ENCODE measurements at regions not wholly inside any gene's neighbourhood (a gene's known extent, or its start where the extent isn't known, plus 50 kb on each side); places are given as distances from the start of the nearest gene placed in this dataset.

DNA sequence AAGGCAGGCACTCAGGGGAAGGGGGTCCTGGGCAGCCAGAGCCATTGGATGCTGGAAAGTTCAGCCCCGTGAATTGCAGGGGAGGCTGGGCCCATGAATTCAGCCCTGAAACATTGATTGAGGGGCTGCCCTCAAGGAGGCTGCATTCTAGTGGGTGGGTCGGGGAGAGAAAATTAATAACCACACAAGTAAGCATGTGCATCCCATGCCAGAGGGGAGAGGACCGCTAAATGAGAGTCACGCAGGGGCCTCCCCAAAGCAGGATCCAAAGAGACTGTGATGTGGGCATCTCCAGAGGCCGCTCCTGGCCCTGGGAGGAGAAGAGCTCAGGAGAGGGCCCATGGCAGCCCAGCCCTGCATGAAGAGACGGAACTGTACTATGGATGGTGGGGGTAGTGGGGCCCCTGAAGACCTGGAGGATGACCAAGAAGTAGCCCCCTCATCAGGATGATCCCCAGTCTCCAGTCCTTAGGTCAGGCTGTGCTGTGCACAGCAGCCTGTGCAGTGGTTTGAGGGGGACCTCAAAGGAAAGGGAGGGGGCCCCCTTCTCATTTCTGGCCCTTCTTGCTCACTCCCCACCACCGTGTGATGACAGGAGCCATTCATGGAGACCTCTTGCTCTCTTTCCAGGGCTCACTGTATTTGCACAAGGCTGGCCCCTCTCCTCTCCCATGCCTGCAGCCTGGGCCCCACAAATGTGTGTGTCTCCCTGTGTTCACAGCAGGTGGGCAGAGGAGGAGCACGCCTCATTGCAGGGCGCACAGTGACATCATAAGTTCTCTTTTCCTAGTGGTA lies 233.6 kb upstream of the IRX1 start:
- DNase-seq (ENCODE audit: low spot score) = no peak
- TF ChIP-seq, protein P1, sequence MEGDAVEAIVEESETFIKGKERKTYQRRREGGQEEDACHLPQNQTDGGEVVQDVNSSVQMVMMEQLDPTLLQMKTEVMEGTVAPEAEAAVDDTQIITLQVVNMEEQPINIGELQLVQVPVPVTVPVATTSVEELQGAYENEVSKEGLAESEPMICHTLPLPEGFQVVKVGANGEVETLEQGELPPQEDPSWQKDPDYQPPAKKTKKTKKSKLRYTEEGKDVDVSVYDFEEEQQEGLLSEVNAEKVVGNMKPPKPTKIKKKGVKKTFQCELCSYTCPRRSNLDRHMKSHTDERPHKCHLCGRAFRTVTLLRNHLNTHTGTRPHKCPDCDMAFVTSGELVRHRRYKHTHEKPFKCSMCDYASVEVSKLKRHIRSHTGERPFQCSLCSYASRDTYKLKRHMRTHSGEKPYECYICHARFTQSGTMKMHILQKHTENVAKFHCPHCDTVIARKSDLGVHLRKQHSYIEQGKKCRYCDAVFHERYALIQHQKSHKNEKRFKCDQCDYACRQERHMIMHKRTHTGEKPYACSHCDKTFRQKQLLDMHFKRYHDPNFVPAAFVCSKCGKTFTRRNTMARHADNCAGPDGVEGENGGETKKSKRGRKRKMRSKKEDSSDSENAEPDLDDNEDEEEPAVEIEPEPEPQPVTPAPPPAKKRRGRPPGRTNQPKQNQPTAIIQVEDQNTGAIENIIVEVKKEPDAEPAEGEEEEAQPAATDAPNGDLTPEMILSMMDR (IDR thresholded peaks at IDR 0.05) = no peak

DNA sequence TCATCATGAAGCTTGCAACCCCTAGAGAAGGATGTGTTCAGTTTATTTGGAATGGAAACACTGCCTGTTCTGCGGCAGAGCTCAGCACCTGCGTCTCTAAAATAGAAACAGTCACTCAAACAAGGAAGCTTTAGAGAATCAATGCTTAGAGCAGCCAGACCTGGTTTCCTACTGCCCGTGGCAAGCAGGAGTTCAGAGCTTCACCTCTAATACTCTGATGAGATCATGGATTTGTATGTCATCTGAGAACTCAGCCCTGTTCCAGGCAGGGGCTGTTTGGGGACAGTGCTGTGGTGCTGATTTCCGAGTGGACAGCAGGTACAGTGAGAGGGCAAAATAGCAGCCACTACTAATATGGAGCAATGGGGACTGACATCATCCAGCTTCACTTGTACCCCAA lies 236.0 kb upstream of the IRX1 start:
- no peaks in the 10 kb centered on the region for H3K9me3 ChIP-seq
- no peaks in the 10 kb centered on the region for H3K27me3 ChIP-seq (replicated peaks; ENCODE audit: insufficient read depth)
- H3K27ac ChIP-seq = no peak overlapping the region
- TF ChIP-seq, protein P1 (IDR thresholded peaks at IDR 0.05) = no peak
- no peak overlapping the region for H3K4me3 ChIP-seq
- no peak for DNase-seq (ENCODE audit: low spot score)
- ATAC-seq (ENCODE audit: insufficient number of reproducible peaks, low FRiP score, low read depth) = no peak
- no peaks in the 10 kb centered on the region for H3K36me3 ChIP-seq
- H3K4me1 ChIP-seq (ENCODE audit: control insufficient read depth in 1 of 2, low read depth in 2 of 2) = no peaks in the 10 kb centered on the region

More for the DNA sequence above, 233.6 kb upstream of the IRX1 start:
- H3K27ac ChIP-seq = no peak overlapping the region
- ATAC-seq (ENCODE audit: insufficient number of reproducible peaks, low FRiP score, low read depth) = no peak
- no peaks in the 10 kb centered on the region for H3K36me3 ChIP-seq
- no peak overlapping the region for H3K4me3 ChIP-seq
- H3K4me1 ChIP-seq (ENCODE audit: control insufficient read depth in 1 of 2, low read depth in 2 of 2) = no peaks in the 10 kb centered on the region
- H3K27me3 ChIP-seq (replicated peaks; ENCODE audit: insufficient read depth) = no peaks in the 10 kb centered on the region
- H3K9me3 ChIP-seq = no peaks in the 10 kb centered on the region

DNA sequence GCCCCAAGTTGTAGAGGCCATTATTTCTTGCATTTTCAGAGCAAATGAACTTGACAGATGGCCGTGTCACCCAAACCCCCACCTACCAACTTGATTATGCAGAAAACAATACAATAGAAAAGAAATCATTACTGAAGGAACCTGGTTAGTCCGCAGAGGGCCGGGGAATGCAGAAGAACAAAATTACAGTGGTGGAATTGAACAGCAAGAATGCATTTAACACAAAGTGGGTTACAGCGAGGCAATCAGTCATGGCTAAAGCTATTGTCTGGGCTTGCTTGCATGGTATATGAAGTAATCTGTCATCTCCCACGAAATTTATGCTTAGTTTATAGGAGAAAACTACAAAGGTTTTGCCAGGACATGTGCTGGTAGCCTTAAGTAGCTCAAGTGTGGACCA lies 238.3 kb upstream of the IRX1 start:
- TF ChIP-seq, protein P1 (IDR thresholded peaks at IDR 0.05) = no peak
- no peak for DNase-seq (ENCODE audit: low spot score)
- ATAC-seq (ENCODE audit: insufficient number of reproducible peaks, low FRiP score, low read depth) = no peak
- no peaks in the 10 kb centered on the region for H3K27me3 ChIP-seq (replicated peaks; ENCODE audit: insufficient read depth)
- H3K9me3 ChIP-seq = no peaks in the 10 kb centered on the region
- H3K36me3 ChIP-seq = no peaks in the 10 kb centered on the region
- no peak overlapping the region for H3K27ac ChIP-seq
- H3K4me3 ChIP-seq = no peak overlapping the region
- no peaks in the 10 kb centered on the region for H3K4me1 ChIP-seq (ENCODE audit: control insufficient read depth in 1 of 2, low read depth in 2 of 2)

DNA sequence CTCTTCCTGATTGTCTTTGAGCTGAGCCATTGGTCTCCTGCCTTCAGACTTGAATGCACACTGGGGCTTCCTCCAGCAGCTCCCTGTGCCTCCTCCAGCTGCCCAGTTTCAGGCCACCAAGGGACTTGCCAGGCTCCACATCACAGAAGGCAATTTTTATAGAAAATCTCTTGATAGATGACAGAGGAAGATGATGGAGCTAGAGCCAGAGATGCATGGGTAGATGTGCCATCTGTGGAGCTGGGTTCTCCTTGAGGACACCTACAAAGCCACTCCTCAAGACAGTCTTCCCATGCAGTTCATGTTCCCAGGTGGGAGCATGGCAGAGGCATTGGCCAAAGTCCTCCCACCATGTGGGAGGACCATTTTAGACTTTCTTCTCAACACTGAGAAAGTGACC lies 239.6 kb upstream of the IRX1 start:
- Histone ChIP-seq H3K4me1 (ENCODE audit: control insufficient read depth in 1 of 2, low read depth in 2 of 2) (no peaks in the 10 kb centered on the region), H3K9me3 (no peaks in the 10 kb centered on the region), H3K27ac (no peak overlapping the region), H3K27me3 (replicated peaks; ENCODE audit: insufficient read depth) (no peaks in the 10 kb centered on the region), H3K36me3 (no peaks in the 10 kb centered on the region), H3K4me3 (no peak overlapping the region)
- ATAC-seq (ENCODE audit: insufficient number of reproducible peaks, low FRiP score, low read depth) (no peak), DNase-seq (ENCODE audit: low spot score) (no peak)
- TF ChIP-seq, protein P1 (IDR thresholded peaks at IDR 0.05) = no peak

DNA sequence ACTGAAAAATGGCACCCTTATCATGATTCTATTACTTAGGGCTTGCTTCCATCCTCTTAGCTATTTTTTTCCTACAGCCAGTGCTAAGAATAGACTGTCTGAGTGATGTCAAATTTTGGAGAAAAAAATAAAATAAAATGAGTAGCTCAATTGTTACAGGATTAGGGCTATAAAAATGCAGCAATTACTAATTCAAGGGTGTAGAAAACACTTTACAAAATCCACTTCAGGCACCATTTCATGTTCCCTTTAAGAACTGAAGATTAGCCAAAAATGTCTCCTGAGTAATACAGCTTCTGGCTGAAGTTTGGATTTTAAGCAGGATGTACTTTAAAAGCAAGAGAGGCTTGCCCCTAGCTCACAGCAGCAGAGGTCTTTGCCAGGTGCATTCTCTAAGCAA lies 240.5 kb upstream of the IRX1 start:
- DNase-seq (ENCODE audit: low spot score) (no peak), ATAC-seq (ENCODE audit: insufficient number of reproducible peaks, low FRiP score, low read depth) (no peak)
- H3K36me3 ChIP-seq = no peaks in the 10 kb centered on the region
- H3K4me1 ChIP-seq (ENCODE audit: control insufficient read depth in 1 of 2, low read depth in 2 of 2) = no peaks in the 10 kb centered on the region
- no peak overlapping the region for H3K27ac ChIP-seq
- H3K27me3 ChIP-seq (replicated peaks; ENCODE audit: insufficient read depth) = no peaks in the 10 kb centered on the region
- H3K4me3 ChIP-seq = no peak overlapping the region
- TF ChIP-seq, protein P1 (IDR thresholded peaks at IDR 0.05) = no peak
- no peaks in the 10 kb centered on the region for H3K9me3 ChIP-seq
